ENCODE measurements at regions not wholly inside any gene's neighbourhood (a gene's known extent, or its start where the extent isn't known, plus 50 kb on each side); places are given as distances from the start of the nearest gene placed in this dataset.

GRCh38 chr3:150242220-150242936 is 165.7 kb upstream of the TSC22D2 start:
- DNase-seq (ENCODE audit: low spot score): no peak
- TF ChIP-seq CTCF (IDR thresholded peaks at IDR 0.05; ENCODE audit: extremely low read depth, missing control alignments): no peak

GRCh38 chr3:150240891-150241290 is 167.2 kb upstream of the TSC22D2 start:
- TF ChIP-seq CTCF (IDR thresholded peaks at IDR 0.05; ENCODE audit: extremely low read depth, missing control alignments): no peak

GRCh38 chr3:150239766-150240165 is 168.3 kb upstream of the TSC22D2 start:
- no peak for TF ChIP-seq CTCF (IDR thresholded peaks at IDR 0.05; ENCODE audit: extremely low read depth, missing control alignments)
- no peak for DNase-seq (ENCODE audit: low spot score)

More at GRCh38 chr3:150240891-150241290, 167.2 kb upstream of the TSC22D2 start:
- DNase-seq (ENCODE audit: low spot score): no peak

GRCh38 chr3:150238995-150239619 is 169.0 kb upstream of the TSC22D2 start:
- no peak for DNase-seq (ENCODE audit: low spot score)
- TF ChIP-seq CTCF (IDR thresholded peaks at IDR 0.05; ENCODE audit: extremely low read depth, missing control alignments): peak; percentile 9

GRCh38 chr3:150238048-150238802 is 169.9 kb upstream of the TSC22D2 start:
- no peak for DNase-seq (ENCODE audit: low spot score)
- no peak for TF ChIP-seq CTCF (IDR thresholded peaks at IDR 0.05; ENCODE audit: extremely low read depth, missing control alignments)

- TF ChIP-seq CTCF (IDR thresholded peaks at IDR 0.05; ENCODE audit: extremely low read depth, missing control alignments): no peak
- DNase-seq (ENCODE audit: low spot score): no peak
Measured at GRCh38 chr3:150237490-150237889, 170.6 kb upstream of the TSC22D2 start.

Measured in GM20000 (cell line).